Activated naive CD8-positive, alpha-beta T cell treated with anti-CD3 and anti-CD28 coated beads, Interleukin-2, amount 50 U/mL, for 16 hours (primary cell): ENCODE measurements at regions not wholly inside any gene's neighbourhood (a gene's known extent, or its start where the extent isn't known, plus 50 kb on each side); places are given as distances from the start of the nearest gene placed in this dataset.
"Not testable (repeated sequence)": the region's sequence is repeated elsewhere in the genome, so short reads cannot be mapped to it uniquely, and the experiment has no call there.

Experiments used
- DNase-seq: peaks from one replicate; pipeline ENCODE4 v3.0.0-alpha.2; 2020; ENCODE audit warnings: low read depth, low spot score

DNA sequence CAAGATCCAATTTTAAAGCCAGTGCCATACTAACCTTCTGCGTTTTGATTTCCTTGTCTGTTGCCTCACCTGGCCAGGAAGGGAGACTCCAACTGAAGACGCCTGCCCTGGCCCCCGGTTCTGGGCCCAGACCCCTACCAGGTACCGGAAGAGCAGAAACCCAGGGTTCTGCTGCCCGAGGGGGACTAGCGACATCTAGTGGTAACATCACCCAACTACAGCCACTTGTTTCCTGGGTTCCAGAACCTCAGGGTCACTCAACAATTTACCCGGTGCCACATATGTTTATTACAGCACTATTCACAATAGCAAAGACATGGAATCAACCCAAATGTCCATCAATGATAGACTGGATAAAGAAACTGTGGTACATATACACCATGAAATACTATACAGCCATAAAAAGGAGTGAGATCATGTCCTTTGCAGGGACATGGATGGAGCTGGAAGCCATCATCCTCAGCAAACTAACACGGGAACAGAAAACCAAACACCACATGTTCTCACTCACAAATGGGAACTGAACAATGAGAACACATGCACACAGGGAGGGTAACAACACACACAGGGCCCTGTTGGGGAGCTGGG lies 268.7 kb upstream of the IRX4 start:
- not testable (repeated sequence) for DNase-seq

DNA sequence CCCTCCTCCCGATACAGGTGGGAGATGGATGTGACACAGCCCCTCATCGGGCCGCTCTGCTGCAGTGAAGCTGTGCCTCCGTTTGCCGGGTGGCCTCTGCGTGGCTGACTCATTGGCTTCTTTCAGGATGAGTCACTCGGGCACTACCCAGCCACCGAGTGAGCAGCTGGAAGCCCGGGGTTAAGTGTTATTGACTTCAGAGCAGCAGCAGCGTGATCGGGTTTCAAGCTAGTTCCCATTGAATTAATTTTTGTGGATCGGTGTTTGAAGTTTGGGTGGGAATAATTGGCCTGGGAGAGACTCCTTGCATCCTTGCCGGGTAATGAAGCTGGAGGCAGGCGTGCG lies 266.4 kb upstream of the IRX4 start:
- DNase-seq, result no peak

DNA sequence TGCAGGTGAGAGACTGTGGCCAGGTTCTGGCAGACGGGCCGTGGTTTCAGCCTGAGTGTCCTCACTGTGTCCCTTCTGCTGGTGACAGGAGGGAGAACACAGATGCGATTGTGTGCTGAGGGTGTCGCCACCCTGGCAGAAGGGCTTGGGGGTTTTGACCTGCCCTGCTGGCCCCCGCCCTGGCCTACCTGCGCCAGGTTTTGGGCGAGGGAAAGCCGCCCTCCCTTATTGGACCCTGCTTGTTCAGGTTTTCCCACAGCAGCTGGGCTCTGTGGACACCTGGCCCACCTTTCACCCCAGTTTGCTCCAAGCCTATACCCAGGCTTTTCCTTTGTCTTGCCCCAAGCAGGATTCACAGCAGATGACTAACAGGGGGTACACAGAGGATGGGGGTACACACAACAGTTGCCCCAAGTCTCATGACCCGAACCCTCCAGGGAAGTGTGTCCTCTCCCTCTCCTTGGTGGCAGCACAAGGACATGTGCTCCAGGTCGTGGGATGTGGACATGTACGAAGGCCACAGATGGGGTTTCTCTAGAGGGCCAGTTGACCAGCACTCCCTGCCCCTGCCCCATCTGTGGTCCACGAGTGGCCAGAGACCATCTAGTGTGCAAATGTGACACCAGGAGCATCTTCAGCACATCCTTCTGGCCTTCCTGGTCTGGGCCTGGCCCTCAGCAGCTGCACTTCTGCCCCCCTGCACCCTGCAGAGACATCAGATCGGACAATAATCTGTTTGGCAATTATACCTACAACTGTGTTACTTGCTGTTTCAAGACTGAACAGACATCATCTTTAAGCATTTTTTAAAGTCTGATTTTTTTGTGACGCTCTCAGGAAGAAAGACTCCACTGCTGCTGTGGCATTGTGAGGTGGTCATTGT lies 265.8 kb upstream of the IRX4 start:
- no peak for DNase-seq

DNA sequence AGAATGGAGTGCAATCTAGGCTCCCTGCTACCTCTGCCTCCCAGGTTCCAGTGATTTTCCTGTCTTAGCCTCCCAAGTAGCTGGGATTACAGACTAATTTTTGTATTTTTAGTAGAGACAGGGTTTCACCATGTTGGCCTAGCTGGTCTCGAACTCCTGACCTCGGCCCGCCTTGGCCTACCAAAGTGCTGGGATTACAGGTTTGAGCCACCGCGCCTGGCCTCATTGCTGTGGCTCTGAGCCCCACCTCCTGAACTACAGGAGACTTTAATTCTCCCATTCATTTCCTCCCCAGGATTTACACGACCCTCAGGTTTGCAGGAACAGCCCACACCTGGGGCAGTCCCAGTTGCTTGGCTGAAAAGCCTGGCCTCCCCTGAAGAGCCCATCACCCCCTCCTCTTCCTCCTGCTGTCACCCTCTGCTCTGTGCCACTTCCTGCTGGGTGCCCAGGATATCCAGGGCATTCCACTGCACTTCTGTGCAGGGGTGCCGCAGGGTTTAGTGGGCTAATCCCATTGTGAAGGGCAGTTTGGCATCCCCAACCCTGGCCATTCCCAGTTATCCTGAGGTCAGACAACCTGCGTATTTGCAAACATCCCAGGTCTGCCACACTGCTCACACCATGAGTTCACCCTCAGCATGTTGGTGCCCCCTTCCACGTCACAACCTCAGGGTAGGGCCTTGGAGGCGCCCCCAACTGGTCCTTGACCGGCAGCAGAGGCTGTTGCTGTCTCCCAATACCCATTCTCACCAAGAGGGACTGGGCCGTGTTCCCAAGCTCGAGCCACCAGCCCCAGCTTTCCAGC lies 265.0 kb upstream of the IRX4 start:
- no peak for DNase-seq

DNA sequence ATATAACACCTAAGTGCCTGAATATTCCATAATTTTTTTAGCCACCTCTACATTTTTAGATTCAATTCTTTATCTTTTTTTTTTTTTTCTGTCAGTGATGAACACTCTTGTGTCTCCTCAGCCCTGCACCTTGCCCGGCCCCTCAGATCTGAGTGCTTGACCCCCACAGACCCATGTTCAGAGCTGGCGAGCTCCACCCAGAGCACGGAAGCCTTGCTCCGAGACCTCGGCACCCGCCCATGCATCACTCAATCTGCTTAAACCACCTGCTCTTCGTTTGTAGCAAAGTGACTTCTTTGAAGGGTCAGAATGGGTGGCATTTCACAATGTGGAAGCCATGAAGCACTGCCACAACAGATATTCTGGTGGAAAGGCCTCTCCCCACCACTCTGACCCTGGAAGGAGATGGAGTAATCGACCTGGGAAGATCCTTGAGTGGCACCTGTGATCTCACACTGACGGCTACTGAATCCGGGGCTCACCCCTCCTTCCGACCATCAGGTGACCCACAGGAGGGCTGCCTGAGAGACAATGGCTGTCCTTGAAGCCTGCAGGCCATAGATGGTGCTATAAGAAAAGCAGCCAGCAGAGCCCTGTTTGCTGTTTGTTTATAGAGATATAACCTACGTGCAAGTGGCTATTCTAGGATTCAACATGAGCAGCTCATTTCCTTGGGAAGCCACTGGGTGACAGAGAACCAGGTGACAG lies 261.1 kb upstream of the IRX4 start:
- DNase-seq, result no peak

DNA sequence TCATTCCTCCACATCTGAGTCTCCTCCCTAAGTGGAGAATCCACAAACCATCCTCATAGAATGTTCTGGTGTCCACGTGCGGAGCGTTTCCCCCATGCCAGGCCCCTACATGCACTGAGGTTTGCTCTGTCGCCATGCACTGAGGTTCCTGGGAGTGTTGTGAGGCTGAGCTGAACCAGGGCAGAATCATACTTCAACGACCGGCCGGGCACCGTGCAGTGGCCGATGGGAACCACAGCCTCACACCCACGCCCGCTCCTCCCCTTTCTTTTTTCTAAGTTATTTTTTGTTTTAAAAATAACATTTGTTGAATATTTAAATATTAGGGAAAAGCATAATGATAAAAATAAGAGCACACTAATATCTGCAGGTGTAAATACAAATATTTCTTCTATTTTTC lies 260.4 kb upstream of the IRX4 start:
- no peak for DNase-seq

DNA sequence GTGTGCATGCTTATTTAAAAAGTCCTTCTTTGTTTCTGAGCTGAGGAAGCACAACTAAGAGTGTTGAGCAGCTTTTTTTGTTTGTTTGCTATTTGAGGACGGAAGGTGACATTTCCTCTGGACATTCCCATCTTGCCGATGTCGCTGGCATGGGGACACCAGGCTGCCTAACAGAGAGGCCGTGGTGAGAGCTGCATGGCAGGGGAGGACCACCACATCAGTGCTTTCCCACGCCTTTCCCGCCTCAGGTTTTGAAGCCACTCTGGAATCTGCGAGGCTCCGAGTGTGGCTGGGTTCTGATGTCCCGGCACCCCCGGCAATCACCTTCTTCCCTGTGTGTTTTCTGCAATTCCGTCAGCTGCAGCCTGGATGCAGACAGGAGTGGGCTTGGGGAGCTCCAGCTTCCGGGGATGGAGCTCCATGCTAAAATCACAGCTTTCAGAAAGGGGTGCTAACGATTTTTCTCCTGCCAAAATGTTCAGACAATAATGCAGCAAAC lies 259.8 kb upstream of the IRX4 start:
- DNase-seq, result no peak

DNA sequence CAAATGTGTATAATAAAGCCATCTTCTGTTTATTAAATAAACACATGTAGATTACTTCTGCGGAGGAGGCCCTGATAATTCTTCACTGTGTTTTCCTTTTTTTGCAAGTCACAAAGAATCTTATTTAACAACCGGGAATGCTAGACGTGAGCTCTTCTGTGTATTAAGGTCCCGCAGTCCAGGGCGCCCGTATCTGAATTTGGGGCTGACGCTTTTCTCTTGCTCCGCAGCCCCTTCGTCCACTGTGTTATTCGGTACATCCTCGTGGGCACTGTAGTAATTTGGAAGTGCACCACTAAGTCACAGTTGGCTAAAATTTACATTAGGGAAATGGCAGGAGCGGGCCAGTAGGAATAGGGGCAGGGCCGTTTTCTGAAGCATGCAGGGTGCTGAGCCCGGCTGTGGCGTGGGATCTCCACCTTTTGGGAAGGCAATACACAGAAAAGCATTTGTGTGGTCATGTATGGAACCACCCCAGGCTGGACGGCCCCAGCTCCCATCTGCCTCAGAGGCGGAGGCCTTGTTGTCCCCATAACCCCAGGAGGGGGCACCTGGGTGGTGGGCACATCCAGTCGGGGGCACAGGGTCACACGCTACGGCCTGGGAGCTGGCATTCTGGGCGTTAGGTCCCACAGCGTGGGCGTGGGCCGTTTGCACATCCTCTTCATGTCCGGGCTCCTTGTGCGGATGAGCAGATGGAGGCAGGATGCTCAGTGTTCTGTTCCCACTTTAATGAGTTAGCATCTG lies 258.7 kb upstream of the IRX4 start:
- no peak for DNase-seq

DNA sequence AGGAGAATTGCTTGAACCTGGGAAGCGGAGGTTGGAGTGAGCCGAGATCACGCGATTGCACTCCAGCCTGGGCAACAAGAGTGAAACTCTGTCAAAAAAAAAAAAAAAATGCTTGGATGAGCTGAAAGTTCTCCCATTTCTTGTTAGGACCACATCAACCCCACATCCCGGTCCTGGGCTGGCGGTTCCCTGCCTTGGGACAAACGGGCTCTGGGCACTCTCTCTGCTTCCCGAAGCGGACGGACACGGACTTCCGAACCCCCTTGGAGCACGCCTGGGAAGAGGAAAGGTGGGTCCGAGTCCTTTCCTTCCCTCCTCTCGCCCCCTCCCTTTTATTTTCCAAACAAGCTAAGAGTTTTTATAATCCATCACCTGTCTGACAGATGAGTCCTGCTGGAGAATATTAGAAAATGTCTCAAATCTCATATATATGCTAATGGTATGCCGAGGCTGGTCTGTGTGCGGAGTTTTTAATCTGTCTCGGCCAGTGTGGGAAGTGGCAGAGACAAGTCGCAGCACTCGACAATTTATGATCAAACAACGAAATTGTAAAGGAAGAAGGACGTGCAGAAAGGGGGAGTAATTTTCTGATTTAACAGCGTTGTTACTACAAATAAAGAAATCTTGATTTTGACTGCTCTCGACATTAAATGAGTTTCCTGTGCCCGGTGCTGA lies 257.9 kb upstream of the IRX4 start:
- DNase-seq, result no peak

DNA sequence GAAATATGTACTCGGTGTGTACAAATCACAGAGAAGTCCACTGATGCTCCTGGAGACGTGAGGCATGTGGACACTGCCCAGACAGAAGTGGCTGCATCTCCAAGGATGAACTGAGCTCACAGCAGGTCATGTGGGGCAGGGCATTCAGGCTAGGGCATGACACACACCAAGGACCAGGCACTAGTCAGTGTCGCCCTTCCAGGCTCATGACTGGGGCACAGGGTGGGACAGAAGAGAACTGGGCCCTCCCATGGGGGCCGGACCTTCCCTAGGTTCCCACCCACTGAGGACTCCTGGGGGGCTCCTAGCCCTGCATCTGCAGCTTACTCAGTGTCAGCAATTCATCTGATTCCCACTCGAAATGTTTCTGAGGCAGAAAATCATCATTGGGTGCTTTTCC lies 256.8 kb upstream of the IRX4 start:
- DNase-seq, result no peak

DNA sequence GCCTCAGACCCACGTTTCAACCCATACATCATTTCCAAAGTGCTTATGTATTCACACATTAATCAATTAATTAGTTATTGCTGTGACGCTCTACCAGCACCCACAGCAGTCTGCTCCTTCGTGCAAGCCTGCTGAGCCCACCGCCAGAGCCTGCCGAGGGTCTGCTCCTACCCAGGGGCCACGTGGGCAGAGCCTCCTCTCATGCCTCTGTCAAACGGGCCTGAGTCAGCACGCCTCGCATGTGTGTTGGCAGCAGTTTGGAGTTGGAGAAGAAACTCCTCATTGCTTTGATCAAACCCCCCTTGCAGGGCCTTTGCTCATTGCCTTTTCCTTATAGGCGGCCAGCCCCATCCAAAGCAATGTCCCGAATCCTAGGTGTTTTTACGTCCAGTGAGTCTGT lies 256.2 kb upstream of the IRX4 start:
- DNase-seq, result no peak

DNA sequence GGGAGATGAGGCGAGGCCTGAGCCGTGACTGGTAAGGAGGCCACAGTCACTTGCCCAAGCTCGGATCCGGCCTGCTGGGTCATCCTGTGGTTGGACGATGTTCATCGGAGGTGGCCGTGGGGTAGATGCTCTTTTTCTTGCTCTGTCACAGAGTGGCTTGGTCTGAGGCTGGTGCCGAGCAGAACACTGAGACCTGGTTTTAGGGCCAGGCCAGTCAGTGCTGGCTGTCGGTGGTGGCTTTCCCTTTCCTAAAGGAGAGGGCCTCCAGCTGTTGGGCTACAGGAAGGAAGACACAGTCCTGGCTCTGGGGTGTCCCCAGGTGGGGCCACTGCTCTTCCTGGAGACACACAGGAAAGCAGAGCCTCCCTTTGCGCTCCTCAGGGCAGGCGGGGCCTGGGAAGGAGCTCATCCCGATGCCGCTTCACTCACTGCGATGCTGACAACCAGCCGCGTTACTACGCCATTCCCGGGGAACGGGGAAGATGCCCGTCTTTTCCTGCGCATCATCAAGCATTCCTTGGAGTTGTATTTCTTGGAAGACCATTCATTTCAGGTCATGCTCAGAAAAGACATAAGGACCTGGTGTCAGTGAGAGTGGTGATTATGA lies 254.8 kb upstream of the IRX4 start:
- no peak for DNase-seq

DNA sequence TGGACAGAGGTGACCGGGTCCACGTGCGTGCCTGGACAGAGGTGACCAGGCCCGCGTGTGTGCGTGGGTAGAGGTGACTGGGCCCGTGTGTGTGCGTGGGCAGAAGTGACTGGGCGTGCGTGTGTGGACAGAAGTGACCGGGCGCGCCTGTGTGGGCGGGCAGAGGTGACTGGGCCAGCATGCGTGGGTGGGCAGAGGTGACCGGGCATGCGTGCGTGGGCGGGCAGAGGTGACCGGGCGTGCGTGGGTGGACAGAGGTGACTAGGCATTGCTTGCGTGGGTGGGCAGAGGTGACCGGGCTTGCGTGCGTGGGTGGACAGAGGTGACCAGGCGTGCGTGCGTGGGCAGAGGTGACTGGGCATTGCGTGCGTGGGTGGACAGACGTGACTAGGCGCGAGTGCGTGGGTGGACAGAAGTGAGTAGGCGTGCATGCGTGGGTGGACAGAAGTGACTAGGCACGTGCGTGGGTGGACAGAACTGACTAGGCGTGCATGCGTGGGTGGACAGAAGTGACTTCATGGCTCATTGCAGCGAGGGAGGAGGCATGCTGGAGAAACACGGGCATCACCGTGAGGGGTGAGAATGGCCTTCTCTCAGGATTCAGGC lies 254.1 kb upstream of the IRX4 start:
- DNase-seq, result no peak

DNA sequence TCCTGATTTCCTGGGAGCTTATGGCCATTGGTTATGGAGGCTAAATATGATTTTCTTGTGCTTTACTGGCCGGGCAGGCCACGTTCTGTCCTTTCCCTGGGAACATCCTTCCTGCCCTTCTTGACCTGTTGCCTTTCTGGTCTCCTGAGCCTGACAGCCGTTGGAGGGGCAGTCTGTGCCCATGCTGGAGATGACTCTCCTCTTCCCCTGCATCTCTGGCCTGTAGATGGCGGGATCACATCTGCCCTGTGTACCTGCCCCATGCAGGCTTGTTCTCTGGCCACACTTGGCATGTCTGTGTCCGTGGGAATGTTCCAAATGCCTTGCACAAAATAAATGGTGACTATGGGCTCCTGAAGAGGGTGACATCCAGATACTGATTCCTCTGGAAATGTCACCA lies 253.1 kb upstream of the IRX4 start:
- DNase-seq, result no peak

DNA sequence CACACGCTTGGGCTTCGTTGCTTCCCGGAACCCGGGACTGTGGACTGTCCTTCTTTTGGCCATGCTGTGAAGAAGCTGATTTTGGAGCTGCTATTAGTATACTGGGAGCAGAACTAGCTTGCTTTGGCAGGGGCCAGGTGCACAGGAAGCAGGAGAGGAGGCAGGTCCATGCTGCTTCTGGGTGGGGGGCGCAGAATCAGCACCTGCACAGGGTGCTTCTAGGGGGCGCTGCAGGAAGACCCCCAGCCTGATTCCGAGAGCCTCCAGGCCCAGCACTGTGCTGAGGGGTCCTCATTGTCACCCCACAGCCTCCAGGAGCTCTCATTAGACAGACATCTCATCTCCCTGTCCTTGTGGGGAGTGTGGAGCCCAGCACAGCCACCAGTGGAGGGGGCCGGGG lies 252.6 kb upstream of the IRX4 start:
- DNase-seq, result no peak

DNA sequence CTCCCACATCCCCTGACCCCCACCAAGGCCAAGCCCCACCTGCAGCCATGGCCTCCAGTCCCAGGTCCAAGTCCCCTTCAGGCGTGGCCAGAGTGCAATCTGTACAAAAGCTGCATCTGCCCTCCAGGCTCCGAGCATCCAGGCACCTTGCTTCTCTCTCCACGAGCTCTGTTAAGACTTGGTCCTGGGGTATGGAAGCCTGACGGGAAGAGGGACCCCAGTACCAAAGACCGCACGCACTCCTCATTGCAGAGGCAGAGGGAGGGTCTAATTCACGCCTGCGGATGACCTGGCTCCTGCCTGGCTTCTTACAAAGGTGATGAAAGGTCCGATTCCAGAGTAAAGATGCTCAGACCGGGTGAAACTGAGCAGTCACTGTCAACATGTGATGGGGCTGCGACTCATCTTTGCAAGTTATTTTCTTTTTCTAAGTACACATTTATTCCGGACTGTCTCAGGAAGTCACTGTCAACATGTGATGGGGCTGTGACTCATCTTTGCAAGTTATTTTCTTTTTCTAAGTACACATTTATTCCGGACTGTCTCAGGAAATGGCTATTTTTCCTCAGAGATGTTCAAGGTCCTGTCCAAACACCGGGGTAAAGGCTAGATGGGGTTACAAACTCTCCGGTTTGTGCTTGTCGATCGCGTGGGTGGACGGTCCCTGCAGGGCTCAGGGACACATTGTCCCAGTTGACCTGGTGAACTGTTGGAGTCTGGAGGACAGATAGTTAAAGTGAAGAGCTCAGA lies 252.0 kb upstream of the IRX4 start:
- no peak for DNase-seq

DNA sequence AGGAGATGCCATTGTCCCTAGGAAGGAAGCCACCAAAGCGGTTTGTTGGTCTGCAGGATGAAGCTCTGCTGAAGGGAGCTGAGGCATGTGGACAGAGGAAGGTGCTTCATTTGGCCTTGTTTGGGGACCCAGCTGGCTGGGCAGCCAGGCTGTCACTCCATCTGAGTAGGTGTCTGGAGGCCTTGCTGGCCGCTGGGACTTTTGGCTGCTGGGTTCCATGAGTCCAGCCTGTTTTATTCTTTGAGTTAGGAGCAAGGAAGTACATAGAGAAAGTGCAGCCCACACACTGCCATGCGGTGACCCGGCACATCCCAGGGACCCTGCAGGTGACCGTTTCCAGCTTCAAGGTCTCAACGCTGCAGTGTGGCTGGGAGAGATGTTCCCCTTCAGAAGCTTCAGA lies 251.2 kb upstream of the IRX4 start:
- DNase-seq, result no peak

DNA sequence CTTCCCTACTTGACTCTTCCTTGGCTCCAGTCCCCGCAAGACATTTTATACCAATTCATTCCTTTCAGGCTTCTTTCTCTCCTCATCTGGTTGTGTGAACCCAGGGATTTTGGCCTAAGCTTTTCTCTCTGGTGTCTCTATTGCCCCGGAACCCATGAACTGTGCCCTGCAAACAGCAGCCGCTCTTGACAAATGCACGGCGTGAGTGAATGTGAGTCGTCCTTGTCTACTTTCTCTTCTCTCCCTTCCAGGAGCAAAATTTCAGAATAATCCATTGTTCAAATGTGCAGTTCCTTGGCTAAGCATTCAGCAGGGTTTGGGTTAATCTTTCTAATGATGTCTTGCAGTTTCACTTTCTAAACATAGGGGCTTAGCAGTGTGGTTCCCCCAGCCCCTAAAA lies 250.4 kb upstream of the IRX4 start:
- no peak for DNase-seq

DNA sequence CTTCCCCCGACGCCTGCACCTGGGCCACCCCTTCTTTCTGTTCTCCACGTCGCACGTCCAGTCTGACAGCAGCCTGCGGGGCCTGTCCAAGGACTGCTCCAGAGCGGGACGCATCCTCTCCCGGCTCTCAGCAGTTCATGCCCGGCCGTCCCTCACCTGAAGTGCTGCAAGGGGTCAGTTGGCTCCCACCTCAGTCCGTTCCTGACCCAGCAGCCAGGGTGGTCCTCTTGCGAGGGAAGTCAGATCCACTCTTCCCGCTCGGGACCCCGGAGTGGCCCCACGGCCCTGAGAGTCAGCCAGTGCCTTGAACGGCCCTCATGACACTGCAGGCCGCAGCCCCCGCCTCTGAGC lies 249.7 kb upstream of the IRX4 start:
- DNase-seq, result no peak
